GM18868 (cell line): ENCODE measurements at regions not wholly inside any gene's neighbourhood (a gene's known extent, or its start where the extent isn't known, plus 50 kb on each side); places are given as distances from the start of the nearest gene placed in this dataset.

Experiments
- ATAC-seq: cut with Tn5 transposase; IDR thresholded peaks from one replicate; pipeline ENCODE4 v1.9.1; 2021; ENCODE audit warnings: mild to moderate bottlenecking, moderate library complexity; ENCODE audit not compliant: unreplicated experiment

- no peak for ATAC-seq
These were observed 168.5 kb upstream of the GAS1 start for GRCh38 chr9:87115785-87116184.

- ATAC-seq: no peak
These were observed 169.2 kb upstream of the GAS1 start for GRCh38 chr9:87116492-87116891.

GRCh38 chr9:87118594-87118993, 171.3 kb upstream of the GAS1 start:
- no peak for ATAC-seq

GRCh38 chr9:87119328-87119881, 172.1 kb upstream of the GAS1 start:
- no peak for ATAC-seq

DNA sequence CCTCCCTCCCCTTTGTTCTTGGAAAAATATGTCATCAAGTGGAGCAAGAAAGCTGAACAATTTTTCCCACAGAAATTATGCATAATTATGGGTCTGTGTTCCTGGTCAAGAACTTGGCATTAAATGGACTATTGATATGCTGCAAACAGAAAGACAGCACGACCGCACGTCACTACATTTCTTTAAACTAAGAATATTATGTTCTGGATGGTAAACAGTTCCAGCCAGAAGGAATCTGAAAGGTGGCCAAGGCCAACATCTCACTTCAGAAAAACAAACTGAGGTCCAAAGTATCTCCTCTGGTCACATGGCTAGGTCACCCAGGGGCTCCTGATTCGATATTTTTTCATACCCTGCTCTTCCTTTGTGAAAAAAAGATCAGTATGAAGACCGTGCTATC, 173.3 kb upstream of the GAS1 start:
- ATAC-seq: no peak

- ATAC-seq: no peak
These were observed 175.8 kb upstream of the GAS1 start for GRCh38 chr9:87122947-87123685.

GRCh38 chr9:87123830-87124229, 176.5 kb upstream of the GAS1 start:
- no peak for ATAC-seq

- ATAC-seq: no peak
These were observed 178.5 kb upstream of the GAS1 start for GRCh38 chr9:87125819-87126218.

DNA sequence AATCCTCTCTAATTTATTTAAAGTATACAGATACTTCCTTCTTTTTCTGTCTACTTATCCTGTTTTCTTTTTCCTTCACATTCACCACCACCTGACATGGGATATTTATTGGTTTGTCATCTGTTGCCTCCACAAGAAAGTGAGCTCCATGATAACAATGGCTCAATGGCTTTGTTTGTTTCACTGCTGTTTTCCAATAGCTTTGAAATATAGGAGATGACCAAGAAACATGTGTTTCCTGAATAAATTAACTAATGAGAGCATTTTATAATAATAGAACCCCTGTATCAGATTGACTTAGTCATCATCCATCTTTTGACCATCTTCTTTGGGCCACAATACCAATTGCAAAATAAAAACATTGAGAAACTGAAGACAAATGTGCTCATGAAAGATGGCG, 180.2 kb upstream of the GAS1 start:
- no peak for ATAC-seq

DNA sequence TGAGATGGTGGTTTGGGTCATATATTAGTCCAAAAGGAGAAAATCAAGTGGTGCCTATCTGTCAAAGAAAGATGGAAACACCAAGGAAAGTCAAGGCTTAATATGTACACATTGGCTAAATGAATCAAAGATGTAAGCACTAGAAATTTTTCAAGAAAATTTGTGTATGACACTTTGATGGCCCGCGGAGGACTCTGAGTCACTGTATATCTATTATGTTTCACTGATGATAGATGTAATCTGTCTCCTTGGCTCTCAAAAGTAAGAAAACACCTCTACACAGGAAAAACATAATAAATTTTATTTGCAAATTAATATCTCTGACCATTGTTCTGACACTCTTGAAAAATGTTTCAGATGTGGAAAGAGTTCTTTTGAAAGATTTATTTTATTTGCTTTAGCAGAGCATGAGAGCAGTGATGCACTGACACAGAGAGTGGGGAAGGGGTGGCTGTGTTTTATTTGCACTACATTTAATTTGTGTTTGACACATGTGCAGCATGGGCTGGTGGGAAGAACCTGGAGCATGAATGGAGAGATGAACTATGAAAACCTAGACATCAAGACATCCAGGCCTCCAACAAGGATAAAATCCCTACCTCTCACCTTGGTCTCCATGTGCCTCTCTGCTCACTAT, 180.8 kb upstream of the GAS1 start:
- no peak for ATAC-seq

DNA sequence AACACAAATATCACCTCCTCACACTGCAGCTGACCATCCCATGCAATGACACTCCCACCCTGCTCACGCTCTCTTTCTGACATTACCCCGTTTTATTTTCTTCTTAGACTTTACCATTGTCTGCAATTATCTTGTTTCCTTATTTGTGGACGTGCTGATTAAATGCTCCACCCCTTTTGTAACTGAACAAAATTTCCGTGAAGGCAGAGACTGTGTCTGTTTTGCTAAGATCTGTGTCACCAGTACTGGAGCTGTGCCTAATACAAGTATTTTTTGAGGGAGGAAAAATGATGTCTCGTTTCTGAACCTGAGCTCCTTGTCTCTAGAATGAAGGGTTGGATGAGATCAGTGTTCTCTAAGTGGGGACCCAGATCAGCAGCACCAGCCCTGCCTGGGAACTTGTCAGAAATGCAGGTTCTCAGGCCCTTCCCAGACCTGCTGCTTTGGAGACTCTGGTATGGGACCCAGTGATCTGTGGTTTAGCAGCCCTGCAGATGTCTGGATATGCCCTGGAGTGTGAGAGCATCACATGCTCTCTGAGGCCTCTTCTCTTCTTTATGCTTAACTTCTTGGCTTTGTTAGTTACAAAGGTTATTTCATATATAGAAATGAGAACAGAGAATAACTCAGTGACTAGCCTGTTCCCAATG, 181.7 kb upstream of the GAS1 start:
- no peak for ATAC-seq

- no peak for ATAC-seq
These were observed 187.8 kb upstream of the GAS1 start for GRCh38 chr9:87135074-87135473.

DNA sequence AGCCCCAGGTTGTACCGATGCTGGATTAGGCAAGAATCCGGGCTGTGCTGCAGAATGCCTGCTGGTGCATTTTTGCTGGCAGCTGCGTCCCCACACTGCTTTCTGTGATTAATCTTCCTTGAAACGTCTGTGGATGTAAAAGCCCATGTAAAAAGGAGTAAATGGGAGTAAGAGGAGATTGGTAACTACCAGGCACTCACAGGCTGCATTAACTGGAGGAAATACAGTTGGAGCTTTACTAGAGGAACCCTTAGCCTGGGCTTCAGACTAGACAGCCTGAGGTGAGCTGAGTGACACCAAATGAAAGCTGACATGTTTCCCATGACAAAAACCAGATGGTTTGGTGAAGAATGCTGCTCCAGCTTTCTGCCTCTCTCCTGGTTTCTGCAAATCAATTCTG, 190.4 kb upstream of the GAS1 start:
- ATAC-seq: no peak

GRCh38 chr9:87138128-87139040, 191.1 kb upstream of the GAS1 start:
- no peak for ATAC-seq

DNA sequence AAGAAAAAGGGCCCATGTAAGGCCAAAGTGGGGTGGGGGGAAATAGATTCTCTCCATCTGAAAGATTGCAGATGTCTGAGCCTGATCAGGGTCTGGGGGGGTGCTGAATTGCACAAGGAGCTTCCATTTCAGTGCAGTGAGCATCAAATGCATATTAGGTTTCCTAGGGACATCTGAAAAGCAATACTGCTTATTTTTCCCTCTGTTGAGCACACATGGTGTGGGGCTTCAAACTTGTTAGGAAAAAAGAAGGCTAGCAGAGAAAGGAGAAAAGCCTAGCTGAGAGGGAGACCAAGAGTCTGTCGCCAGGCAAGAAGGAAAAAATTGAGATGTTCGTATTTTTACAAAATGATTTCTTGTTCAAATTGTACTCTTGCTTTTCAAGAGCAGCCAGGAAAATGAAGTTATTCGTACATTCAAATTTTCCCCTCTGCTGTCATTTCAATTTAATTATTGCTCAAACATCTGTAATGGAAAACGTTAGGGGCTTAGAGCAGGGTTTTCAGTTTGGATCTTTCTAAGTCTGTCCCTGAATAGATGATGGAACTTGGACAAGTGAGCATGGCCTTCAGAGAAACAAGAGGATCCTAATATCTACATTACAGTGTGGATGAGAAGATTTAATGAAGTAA, 191.9 kb upstream of the GAS1 start:
- no peak for ATAC-seq

- ATAC-seq: no peak
These were observed 192.8 kb upstream of the GAS1 start for GRCh38 chr9:87140142-87140541.

DNA sequence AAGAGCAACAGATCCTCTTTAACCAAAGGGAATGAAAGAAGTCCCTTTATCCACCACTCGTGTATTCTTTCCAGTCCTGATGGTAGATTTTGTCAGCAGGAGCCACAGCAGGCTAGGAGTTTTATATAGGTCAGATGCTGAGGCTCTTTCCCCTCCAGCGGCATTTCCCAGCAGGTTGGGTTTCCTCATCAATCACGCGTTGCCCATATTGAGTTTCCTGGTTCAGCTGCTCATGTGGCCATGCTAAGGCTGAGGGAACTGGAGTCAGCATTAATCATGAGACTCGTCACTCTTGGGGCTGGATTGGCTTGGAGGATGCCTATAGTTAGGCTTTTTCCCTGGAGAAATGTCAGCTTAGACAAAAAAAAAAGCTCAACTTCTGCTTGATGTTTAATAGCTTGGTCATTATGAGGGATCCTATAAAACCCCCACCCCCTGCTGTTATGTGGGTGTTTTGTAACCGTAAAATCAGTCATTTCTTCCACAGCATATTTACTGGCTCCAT, 193.4 kb upstream of the GAS1 start:
- ATAC-seq: no peak

GRCh38 chr9:87141124-87141523, 193.8 kb upstream of the GAS1 start:
- no peak for ATAC-seq

- ATAC-seq: no peak
These were observed 199.6 kb upstream of the GAS1 start for GRCh38 chr9:87146933-87147332.

DNA sequence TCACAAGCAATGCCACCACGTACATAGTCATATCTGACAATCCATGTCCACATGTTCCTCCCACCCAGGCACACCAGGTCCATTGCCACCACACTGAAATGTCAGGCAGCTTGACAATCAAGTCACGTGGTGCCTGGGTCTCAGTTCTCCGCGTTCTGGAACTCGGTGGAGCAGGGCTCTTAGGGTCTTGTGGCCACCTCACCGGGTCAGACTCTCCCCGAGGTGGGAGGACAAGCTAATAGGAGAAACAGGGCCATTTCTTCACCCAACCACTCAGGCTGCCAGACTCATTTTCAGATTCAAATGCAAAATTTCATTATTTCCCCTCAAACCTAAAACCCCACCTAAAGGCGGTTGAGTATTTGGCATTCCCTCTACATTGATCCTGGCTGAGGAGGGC, 200.5 kb upstream of the GAS1 start:
- ATAC-seq: no peak
